ENCODE measurements at regions not wholly inside any gene's neighbourhood (a gene's known extent, or its start where the extent isn't known, plus 50 kb on each side); places are given as distances from the start of the nearest gene placed in this dataset.
"Not testable (repeated sequence)": the region's sequence is repeated elsewhere in the genome, so short reads cannot be mapped to it uniquely, and the experiment has no call there.

DNA sequence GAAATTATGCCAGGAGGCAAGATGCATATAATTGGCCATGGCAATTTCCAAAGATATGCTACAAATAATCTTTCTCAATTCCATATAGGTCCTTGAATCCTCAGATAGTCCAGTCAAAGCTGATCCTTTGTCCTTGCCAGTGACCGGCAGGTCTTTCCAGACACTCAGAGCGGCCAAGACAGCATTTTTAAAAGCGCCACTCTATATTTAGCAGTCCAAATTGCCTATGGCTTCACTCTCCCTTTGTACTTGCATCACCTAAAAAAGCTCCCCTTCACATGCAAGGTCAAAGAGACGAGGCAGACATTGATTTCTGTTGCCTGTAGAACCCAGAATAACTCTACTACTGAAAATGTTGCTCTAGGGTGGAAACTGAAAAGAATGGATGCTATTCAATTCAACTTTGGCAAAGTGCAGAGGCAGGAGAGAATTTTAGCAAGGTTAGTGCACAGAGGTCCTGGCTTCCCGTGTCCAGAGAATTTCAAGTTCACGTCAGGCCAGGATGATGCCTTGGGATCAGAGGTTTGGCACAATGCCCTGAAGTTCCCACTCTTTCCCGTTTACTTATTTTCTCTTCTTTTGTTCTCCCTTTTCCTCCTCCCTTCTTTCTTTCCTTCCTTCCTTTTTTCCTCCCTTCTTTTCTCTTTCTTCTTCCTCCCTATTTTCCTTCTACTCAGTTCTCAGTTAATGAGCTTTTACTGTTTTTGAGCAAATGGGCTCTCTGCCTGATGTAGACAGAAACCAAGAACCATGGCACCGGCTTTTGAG, 108.5 kb downstream of the KCNK1 start:
- ATAC-seq, result no peak

DNA sequence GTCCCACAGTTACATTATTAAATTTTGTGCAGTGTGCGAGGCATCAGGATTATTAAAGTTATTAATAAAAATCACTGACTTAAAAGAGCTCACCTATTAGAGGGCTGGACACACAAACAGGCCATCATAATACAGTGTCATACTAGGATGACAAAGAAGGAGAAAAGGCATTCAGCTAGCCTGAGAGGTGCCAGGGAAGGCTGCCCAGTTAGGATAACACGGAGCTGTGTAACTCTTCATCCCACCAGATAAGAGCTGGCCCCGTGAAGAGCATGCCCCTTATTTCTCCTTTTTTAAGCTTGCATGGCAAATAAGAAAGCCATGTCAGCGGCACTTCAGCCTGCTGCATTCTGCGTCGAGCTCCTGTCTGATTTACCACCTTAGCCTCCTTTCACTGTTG, 109.5 kb downstream of the KCNK1 start:
- ATAC-seq, result no peak

DNA sequence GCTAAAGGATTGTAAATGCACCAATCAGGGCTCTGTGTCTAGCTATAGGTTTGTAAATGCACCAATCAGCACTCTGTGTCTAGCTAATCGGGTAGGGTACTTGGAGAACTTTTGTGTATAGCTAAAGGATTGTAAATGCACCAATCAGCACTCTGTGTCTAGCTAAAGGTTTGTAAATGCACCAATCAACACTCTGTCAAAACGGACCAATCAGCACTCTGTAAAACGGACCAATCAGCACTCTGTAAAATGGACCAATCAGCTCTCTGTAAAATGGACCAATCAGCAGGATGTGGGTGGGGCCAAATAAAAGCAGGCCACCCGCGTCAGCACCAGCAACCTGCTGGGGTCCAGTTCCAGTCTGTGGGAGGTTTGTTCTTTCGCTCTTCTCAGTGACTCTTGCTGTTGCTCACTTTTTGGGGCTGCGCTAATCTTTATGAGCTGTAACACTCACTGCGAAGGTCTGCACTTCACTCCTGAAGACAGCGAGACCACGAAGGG, 110.3 kb downstream of the KCNK1 start:
- ATAC-seq, result not testable (repeated sequence)

DNA sequence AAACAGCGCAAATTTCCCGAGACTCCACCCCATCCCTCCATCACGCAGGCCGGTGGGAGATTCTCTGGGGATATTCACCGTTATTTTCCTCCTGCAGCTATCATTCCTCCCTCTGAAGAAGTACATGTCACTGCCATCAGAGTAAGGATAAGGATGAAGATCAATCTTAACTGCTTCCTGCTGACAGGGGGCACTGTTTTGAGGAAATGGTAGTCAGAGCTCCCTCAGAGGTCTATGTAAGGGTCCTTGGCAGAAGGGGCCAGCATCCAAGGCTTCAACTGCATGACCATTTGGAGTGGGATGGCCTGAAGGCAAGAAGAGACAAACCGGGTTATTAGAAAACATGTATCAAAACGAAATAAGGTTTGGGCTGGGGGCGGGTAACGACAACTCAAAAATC, 111.5 kb downstream of the KCNK1 start:
- no peak for ATAC-seq

DNA sequence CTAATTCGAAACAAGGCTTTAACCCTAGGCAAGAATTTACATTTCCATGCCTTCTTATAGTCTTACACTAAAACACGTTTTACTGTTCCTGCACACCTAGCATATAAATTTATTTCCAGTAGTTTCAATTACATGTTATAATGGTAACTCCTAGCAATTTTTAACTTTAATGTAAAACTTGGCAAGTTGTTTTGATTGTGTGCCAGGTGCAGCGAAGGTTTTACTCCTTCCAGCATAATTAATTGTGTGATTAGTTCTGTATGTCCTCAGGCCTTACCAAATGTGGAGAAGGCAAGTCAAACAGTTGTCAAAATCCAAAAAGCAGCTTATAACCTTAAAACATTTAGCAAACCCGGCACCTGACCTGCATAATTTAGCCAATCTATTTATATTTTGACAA, 114.8 kb downstream of the KCNK1 start:
- ATAC-seq, result no peak

DNA sequence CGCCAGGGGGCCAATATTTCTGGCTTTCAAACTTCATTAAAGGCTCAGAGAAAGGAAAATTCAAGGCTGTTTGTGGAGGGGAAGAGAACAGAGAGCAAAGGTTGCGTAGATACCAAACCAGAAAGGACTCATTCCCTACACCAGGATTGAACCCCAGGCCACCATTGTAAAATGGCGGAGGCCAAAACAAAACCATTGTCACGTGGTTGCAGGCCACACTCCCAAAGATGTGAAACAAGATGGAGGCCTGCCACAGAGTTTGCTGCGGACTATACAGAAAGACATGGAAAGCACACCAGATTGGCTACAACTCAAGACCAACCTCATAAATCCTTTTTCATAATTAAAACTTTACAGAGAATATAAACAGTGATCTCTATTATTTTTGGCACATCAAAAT, 116.5 kb downstream of the KCNK1 start:
- no peak for ATAC-seq

DNA sequence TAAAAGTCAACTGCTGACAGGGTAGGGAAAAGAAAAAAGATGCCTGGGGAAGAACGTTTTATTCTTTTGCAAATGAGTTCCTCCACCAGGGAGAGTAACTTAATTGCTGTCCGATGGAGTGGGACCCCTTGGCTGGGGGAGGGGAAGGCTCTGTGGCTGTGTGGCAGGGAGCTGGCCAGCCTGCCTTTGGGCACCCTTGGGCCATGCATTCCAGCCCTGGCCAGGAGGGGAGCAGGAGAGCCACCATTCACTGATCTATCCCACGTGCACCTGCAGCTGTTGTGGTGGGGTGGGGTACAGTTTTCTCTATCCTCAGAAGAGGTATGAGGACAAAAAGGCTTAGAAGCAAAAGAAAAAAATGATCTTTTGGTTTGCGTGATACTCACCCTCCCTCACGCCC, 116.9 kb downstream of the KCNK1 start:
- ATAC-seq, result no peak

DNA sequence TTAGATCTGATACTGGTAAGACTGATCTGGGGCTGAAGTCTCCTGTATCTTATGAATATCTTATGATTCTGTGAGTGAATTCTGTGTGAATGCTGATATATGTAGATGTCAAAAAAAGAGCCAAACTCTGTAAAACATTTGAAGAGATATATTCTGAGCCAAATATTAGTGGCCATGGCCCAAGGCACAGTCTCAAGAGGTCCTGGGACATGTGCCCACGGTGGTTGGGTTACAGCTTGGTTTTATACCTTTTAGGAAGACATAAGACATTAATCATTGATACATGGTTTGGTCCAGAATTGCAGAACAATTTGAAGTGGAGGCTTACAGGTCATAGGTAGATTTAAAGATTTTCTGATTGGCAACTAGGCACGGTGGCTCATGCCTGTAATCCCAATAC, 118.3 kb downstream of the KCNK1 start:
- ATAC-seq, result no peak

DNA sequence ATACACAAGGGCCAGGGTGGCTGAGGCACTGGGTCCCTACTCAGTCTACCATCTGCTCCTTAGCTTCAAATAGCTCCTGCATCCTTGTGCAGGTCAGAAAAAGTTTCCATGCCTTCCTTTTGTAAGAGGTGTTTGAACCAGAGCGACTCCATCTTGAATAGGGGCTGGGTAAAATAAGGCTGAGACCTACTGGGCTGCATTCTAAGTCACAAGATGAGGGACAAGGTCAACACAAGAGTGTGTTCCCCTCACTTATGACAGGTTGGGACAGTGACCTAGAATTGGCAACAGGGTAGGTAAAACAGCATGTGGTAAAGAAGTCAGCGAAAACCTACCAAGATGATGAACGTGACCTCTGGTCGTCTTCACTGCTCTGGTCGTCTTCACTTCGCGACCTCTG, 120.5 kb downstream of the KCNK1 start:
- no peak for ATAC-seq

DNA sequence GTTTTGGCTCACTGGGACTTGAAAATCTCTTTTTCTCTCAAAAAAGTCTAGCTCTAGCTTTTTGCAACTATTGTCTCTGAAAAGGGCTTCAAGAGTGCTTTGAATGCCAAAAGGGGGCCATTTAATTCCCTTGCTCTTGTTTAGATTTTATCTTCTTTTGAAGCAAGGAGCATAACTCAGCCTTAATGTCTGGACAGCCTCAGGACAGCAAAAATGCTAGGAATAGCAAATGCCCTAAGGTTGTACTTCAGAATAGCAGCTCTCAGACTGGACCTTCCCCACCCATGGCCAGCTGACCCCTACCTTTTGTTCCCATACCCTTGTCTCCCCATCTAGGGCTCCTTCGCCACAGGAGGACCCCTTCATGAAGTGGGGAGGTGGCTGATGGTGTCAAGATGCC, 121.4 kb downstream of the KCNK1 start:
- ATAC-seq, result no peak

DNA sequence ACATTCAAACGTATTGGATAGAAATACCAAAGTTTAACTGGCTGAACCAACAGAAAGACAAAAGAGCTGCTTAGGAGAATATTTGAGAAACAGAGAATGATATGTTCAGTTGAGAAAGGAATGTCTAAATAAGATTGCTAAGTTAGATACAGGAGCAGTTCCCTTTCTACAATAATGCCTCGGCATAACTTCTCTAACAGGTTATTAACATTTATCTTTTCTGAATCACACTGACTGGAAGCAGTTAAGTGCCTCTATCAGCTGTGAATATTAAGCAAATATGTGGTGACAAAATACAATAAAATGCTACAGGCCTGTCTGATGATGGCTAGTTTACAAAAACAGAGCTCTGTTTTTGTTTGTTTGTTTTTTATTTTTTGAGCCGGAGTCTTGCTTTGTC, 121.9 kb downstream of the KCNK1 start:
- no peak for ATAC-seq

DNA sequence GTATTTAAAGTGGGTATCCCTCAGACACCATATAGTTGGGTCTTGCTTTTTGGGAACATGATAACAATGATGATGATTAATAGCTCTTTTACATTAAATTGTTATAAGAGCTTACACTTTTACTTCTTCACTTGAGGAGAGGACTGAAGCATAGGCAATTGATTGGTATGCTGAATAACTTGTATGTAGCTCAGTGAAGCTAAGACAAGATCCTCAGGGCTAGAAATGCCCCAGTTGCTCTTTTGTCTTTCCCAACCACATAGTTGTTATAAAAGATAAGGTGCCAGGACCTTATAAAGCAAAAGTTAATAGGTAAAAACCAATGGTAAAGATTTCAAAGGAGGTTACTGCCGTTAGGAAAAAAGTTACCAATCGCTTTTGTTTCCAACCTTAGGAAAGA, 123.4 kb downstream of the KCNK1 start:
- ATAC-seq, result no peak

DNA sequence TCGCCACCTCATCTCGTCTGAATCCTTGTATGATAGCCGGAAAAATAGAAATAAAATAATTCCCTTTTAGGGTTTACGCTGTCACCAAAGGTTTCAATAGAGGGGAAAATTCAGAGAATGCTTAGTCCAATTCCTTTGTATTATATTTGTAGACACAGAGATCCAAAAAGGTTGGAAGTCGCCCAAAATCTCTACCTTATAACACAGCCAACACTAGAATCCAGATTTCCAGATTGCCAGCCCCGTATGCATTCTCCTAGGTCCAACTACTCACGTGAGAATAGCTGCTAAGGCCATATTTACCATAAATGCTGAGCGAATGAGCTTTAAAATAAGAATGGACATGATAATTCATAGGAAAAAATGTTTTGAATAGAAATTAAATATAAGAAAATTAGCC, 124.5 kb downstream of the KCNK1 start:
- ATAC-seq, result no peak

DNA sequence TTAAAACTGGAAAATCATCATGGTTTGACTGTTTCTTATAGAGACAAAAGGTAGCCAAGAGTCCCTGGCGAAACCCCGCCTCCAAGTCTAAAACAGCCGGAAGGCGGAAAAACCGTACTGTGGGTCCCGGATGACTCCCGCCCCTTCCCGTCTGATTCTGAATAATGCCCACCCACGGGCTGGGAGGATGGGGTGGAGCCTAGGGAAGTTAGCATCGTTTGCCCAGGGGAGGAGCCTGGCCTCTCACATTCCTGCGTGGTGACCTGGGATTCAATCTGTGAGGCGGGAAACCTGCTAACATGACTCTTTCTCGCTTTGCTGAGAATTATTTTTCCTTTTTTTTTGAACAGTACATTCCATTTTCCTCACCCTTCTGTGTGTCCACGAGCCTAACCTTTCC, 124.9 kb downstream of the KCNK1 start:
- no peak for ATAC-seq

DNA sequence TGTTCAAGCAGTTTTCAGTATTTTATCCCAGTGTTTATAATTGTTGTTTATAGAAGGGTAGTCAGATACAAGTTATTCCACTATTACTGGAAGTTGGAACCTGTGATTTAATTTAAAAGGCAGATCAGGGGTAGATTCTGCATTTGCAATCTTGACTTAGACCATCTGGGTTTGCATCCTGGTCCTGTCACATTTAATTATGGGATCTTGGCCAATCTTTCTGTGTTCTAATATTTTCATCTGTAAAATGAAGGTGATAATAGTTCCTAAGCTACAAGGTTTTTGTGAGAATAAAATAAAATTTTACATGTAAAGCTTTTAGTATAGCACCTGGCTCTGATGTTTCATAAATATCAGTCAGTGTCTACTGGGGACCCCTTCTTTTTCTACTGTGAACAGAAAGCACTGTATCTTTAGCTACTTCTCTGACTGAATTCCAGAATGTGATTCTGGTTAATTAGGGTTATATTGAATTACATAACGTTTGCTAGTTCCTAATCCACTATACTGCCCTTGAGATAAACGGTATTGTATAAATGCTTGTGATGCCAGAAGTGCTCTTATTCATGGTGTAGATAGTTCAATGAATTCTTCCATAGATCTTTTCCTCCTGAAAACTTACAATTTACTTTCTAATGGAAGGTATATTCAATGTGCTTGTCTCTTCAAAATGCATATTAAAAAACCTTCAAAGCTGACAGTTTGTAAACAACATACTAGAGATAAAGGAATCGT, 131.0 kb downstream of the KCNK1 start:
- ATAC-seq, result no peak

DNA sequence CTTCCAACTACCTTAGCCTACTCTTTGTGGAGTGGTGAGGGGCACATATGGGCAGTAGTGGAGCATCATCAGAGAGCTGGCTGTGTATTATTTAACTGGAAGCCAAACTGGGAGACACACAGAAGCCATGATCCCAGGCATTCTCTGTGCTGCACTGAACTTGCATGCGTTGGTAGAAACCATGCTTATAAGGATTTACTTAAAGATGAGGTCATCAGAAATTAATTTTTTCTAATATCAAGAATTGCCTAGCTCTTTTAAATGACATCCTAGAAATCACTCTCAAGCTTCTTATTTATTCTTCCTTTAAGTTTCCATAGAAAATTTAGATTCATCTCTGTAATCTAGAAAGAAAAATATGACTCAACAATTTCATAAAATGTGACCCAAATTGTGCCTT, 136.2 kb downstream of the KCNK1 start:
- ATAC-seq, result no peak

DNA sequence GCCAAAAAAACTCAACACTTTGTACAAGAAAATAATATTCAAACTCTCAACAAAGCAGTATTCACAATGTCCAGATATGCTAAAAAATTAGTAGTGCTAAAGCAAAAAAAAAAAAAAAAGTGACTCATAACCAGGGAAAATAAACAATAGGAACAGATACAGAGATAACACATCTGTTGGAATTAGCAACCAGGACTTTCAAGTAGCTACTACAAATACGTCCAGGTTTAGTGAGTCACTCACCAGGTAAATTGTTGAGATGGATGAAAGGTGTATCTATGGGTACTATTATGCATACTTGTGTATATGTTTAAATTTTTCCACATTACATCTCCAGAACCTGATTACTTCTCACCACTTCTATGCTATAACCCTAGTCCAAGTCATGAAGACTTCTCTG, 144.8 kb upstream of the SLC35F3 start:
- no peak for ATAC-seq

DNA sequence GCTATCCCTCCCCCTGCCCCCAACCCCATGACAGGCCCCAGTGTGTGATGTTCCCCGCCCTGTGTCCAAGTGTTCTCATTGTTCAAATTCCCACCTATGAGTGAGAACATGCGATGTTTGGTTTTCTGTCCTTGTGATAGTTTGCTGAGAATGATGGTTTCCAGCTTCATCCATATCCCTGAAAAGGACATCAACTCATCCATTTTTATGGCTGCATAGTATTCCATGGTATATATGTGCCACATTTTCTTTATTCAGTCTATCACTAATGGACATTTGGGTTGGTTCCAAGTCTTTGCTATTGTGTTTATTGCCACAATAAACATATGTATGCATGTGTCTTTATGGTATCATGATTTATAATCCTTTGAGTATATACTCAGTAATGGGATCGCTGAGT, 140.2 kb upstream of the SLC35F3 start:
- not testable (repeated sequence) for ATAC-seq

DNA sequence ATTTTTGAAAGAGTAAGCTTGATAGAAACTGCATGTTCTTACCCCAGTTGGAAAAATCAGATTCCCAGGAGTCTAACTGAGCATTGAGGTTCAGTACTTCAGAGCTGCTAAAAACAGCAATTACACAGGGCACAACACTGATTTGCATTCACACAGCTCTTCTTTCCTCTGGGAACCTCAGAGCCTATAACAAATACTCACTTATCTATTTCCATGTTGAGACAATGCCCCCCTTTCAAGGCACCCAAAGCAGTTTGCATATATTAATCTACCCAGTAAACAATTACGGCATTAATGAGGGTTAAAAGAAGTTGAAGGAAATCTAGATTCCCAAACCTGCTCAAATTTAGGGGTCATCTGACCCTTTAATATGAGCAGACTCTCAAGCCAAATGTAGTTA, 126.9 kb upstream of the SLC35F3 start:
- no peak for ATAC-seq

DNA sequence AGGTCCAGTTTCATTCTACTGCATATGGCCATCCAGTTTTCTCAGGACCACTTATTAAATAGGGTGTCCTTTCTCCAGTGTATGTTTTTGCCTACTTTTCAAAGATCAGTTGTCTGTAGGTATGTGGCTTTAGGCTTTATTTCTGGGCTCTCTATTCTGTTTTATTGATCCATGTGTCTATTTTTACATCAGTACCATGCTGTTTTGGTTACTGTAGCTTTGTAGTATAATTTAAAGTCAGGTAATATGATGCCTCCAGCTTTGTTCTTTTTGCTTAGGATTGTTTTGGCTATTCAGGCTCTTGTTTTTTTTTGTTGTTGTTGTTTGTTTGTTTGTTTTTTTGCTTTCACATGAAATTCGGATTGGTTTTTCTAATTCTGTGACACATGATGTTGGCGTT, 124.4 kb upstream of the SLC35F3 start:
- ATAC-seq, result no peak

DNA sequence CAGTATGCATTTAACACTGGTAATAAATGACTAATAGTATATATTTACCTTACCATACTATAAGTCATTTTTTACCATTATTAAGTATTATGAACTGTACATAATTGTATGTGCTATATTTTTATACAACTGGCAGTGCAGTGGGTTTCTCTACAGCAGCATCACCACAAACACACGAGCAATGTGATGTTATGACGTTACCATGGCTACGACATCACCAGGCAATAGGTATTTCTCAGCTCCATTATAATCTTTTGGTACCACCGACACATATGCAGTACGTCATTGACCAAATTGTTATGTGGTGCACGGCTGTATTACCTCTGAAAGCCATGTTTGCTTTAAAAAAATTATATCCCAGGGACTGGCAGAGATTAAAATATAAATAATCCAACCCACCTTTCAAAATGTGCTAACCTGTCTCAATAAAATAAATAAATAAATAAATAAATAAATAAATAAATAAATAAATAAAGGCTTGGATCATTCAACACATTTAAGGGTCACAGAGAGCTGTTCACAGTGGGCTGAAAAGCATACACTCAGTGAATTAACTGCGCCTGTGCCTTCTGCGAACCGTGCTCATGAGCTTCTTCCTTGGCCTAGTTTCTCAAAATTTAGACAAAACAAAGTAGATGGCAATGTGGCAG, 121.4 kb upstream of the SLC35F3 start:
- no peak for ATAC-seq

DNA sequence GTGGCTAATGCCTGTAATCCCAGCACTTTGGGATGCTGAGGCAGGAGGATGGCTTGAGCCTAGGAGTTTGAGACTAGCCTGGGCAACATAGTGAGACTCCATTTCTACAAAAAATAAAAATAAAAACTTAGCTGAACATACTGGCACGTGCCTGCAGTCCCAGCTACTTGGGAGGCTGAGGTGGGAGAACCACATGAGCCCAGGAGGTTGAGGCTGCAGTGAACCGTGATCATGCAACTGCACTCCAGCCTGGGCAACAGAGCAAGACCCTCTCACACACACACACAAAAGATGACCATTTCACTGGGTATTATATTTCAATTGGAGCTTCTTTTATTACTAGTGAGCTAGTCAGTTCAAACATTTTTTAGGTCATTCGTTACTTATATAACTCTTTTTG, 116.9 kb upstream of the SLC35F3 start:
- ATAC-seq, result no peak

DNA sequence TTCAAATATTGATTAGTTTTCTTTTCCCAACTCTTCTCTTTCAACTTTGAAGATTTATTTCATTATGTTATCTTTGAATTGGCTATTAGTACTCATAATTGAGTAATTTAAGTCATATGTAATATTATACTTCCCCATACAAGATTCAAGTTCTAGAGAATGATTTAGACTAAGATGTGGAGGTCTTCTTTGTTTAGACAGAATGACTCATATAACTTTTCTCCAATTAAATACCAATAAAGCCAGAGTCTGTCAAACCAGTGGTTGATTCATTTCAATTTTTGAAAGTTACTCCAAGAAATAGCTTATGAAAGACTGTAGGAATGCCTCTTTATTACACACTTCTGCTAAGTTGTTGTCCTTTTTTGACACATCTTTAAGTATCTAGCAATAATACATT, 115.8 kb upstream of the SLC35F3 start:
- ATAC-seq, result no peak

DNA sequence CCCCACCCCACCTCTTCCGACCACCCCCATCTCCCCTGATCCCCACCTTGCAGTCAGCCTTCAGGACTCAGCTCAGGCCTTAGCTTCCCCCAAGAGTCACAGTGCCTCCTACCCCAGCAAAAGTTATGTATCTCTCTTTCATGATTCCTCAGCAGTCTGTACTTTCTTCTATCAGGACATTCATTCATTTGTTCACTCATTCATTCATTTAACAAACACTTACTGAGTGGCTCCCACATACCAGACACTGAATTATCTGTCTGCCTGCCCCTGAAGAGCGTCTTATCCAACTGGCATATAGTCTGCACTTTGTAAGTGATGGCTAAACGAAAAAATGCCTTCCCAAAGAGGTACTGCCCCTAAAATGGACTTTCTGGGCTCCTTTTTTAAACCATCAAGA, 114.4 kb upstream of the SLC35F3 start:
- ATAC-seq, result no peak
